ENCODE measurements at regions not wholly inside any gene's neighbourhood (a gene's known extent, or its start where the extent isn't known, plus 50 kb on each side); places are given as distances from the start of the nearest gene placed in this dataset.

- DNase-seq (ENCODE audit: low spot score), result no peak
Measured at GRCh38 chr16:77592021-77592420, 130.3 kb upstream of the NUDT7 start.

GRCh38 chr16:77594057-77594456 lies 128.3 kb upstream of the NUDT7 start:
- DNase-seq (ENCODE audit: low spot score), result no peak

- DNase-seq (ENCODE audit: low spot score), result no peak
Measured at GRCh38 chr16:77594799-77595596, 127.3 kb upstream of the NUDT7 start.

- no peak for DNase-seq (ENCODE audit: low spot score)
Measured at GRCh38 chr16:77596261-77596660, 126.1 kb upstream of the NUDT7 start.

GRCh38 chr16:77599793-77600415 lies 122.4 kb upstream of the NUDT7 start:
- DNase-seq (ENCODE audit: low spot score), result peak; percentile 4

GRCh38 chr16:77600555-77600954 lies 121.8 kb upstream of the NUDT7 start:
- no peak for DNase-seq (ENCODE audit: low spot score)

- no peak for DNase-seq (ENCODE audit: low spot score)
Measured at GRCh38 chr16:77603656-77604055, 118.7 kb upstream of the NUDT7 start.

GRCh38 chr16:77610496-77610895 lies 111.8 kb upstream of the NUDT7 start:
- DNase-seq (ENCODE audit: low spot score), result no peak

GRCh38 chr16:77611386-77611785 lies 110.9 kb upstream of the NUDT7 start:
- DNase-seq (ENCODE audit: low spot score), result no peak

GRCh38 chr16:77612596-77612995 lies 109.7 kb upstream of the NUDT7 start:
- DNase-seq (ENCODE audit: low spot score), result no peak

- DNase-seq (ENCODE audit: low spot score), result no peak
Measured at GRCh38 chr16:77613095-77613494, 109.2 kb upstream of the NUDT7 start.

GRCh38 chr16:77617553-77617952 lies 104.8 kb upstream of the NUDT7 start:
- DNase-seq (ENCODE audit: low spot score), result no peak

GRCh38 chr16:77617996-77618395 lies 104.3 kb upstream of the NUDT7 start:
- DNase-seq (ENCODE audit: low spot score), result no peak

GRCh38 chr16:77618951-77619350 lies 103.4 kb upstream of the NUDT7 start:
- DNase-seq (ENCODE audit: low spot score), result no peak

- DNase-seq (ENCODE audit: low spot score), result no peak
Measured at GRCh38 chr16:77624085-77624484, 98.2 kb upstream of the NUDT7 start.

GRCh38 chr16:77636615-77637014 lies 85.7 kb upstream of the NUDT7 start:
- no peak for DNase-seq (ENCODE audit: low spot score)

- DNase-seq (ENCODE audit: low spot score), result no peak
Measured at GRCh38 chr16:77637940-77638339, 84.4 kb upstream of the NUDT7 start.

- no peak for DNase-seq (ENCODE audit: low spot score)
Measured at GRCh38 chr16:77643176-77643575, 79.1 kb upstream of the NUDT7 start.

- DNase-seq (ENCODE audit: low spot score), result no peak
Measured at GRCh38 chr16:77645764-77646163, 76.5 kb upstream of the NUDT7 start.

- DNase-seq (ENCODE audit: low spot score), result no peak
Measured at GRCh38 chr16:77647726-77648125, 74.6 kb upstream of the NUDT7 start.

- no peak for DNase-seq (ENCODE audit: low spot score)
Measured at GRCh38 chr16:77650761-77651160, 71.6 kb upstream of the NUDT7 start.

- no peak for DNase-seq (ENCODE audit: low spot score)
Measured at GRCh38 chr16:77652399-77652798, 69.9 kb upstream of the NUDT7 start.

- DNase-seq (ENCODE audit: low spot score), result no peak
Measured at GRCh38 chr16:77657016-77657415, 65.3 kb upstream of the NUDT7 start.

GRCh38 chr16:77660311-77660710 lies 62.0 kb upstream of the NUDT7 start:
- DNase-seq (ENCODE audit: low spot score), result no peak

All from CD4-positive, alpha-beta T cell treated with Interleukin-2 at 100 ng/mL for 4 hours (primary cell).